ENCODE measurements at regions not wholly inside any gene's neighbourhood (a gene's known extent, or its start where the extent isn't known, plus 50 kb on each side); places are given as distances from the start of the nearest gene placed in this dataset.

DNA sequence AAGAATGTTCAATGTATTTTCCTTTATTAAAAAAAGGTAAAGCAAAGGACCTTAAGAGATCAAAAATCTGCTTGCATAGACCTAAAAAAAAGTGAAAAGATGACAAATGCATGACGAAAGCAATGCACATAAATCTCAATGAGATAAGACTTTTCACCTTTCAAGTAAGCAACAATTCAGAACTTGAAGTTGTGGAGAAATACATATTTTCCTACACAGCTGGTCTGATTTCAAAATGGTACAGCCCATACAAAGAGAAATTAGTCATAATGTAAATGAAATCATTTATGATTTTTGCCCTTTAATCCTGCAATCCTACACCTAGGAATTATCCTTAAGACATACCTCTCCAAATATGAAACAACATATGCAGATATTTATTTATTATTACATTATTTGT lies 568.0 kb downstream of the ANXA1 start:
- Histone ChIP-seq H3K9ac (no peak overlapping the region), H3K36me3 (replicated peaks in 1 of 2; ENCODE audit: control insufficient read depth in 1 of 2, insufficient read depth in 2 of 2, low read length in 1 of 2) (no peaks in the 10 kb centered on the region), H3K27me3 (ENCODE audit: insufficient read depth) (no peaks in the 10 kb centered on the region), H4K20me1 (ENCODE audit: insufficient read depth) (no peaks in the 10 kb centered on the region), H3K4me2 (no peak overlapping the region), H3K4me3 (ENCODE audit: low read depth in 2 of 2, low read length in 1 of 2) (no peak overlapping the region), H2AFZ (ENCODE audit: low read depth) (no peak overlapping the region), H3K79me2 (ENCODE audit: insufficient read depth) (no peaks in the 10 kb centered on the region), H3K9me2 (no peaks in the 10 kb centered on the region), H3K9me3 (no peaks in the 10 kb centered on the region), H3K27ac (ENCODE audit: low read depth in 2 of 2, low read length in 1 of 2) (no peak overlapping the region), H3K4me1 (ENCODE audit: control insufficient read depth in 1 of 2, insufficient read depth in 2 of 2, low read depth in 1 of 2, low read length in 1 of 2) (no peaks in the 10 kb centered on the region; a peak in 1 of 4 replicates), H3F3A (replicated peaks; ENCODE audit: insufficient read depth) (no peaks in the 10 kb centered on the region)
- no peak for TF ChIP-seq TAF1 (IDR thresholded peaks at IDR 0.05; ENCODE audit: borderline replicate concordance, low read depth, low read length)
- no peak for TF ChIP-seq MEF2A (IDR thresholded peaks at IDR 0.05; ENCODE audit: borderline replicate concordance, low read depth)
- no peak for TF ChIP-seq RCOR1 (IDR thresholded peaks at IDR 0.05; ENCODE audit: low read length)
- no peak for TF ChIP-seq EP300 (IDR thresholded peaks at IDR 0.05; ENCODE audit: borderline replicate concordance in 1 of 2, low read depth in 1 of 2, low read length in 1 of 2)
- TF ChIP-seq FOXM1 (IDR thresholded peaks at IDR 0.05; ENCODE audit: low read depth) = no peak
- TF ChIP-seq, protein P1, sequence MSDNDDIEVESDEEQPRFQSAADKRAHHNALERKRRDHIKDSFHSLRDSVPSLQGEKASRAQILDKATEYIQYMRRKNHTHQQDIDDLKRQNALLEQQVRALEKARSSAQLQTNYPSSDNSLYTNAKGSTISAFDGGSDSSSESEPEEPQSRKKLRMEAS (IDR thresholded peaks at IDR 0.05; ENCODE audit: low read depth) = no peak
- TF ChIP-seq, protein P2, sequence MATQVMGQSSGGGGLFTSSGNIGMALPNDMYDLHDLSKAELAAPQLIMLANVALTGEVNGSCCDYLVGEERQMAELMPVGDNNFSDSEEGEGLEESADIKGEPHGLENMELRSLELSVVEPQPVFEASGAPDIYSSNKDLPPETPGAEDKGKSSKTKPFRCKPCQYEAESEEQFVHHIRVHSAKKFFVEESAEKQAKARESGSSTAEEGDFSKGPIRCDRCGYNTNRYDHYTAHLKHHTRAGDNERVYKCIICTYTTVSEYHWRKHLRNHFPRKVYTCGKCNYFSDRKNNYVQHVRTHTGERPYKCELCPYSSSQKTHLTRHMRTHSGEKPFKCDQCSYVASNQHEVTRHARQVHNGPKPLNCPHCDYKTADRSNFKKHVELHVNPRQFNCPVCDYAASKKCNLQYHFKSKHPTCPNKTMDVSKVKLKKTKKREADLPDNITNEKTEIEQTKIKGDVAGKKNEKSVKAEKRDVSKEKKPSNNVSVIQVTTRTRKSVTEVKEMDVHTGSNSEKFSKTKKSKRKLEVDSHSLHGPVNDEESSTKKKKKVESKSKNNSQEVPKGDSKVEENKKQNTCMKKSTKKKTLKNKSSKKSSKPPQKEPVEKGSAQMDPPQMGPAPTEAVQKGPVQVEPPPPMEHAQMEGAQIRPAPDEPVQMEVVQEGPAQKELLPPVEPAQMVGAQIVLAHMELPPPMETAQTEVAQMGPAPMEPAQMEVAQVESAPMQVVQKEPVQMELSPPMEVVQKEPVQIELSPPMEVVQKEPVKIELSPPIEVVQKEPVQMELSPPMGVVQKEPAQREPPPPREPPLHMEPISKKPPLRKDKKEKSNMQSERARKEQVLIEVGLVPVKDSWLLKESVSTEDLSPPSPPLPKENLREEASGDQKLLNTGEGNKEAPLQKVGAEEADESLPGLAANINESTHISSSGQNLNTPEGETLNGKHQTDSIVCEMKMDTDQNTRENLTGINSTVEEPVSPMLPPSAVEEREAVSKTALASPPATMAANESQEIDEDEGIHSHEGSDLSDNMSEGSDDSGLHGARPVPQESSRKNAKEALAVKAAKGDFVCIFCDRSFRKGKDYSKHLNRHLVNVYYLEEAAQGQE (IDR thresholded peaks at IDR 0.05; ENCODE audit: low read depth, low read length) = no peak
- no peak for TF ChIP-seq EZH2phosphoT487 (IDR thresholded peaks at IDR 0.05; ENCODE audit: borderline replicate concordance, low read depth)
- whole genome bisulfite sequencing (ENCODE audit: low lambda C conversion rate) = 13% methylated on average over 1 of the region's 1 CpG
- POLR2A ChIA-PET = no interaction called here
- no peak for DNase-seq
- CTCF ChIA-PET = interaction anchor here (0.6 to 1.2 kb wide), 2 partner anchors 11 to 1354 kb away, joined by 3 to 4 read pairs; no protein-coding TSS in a partner anchor

DNA sequence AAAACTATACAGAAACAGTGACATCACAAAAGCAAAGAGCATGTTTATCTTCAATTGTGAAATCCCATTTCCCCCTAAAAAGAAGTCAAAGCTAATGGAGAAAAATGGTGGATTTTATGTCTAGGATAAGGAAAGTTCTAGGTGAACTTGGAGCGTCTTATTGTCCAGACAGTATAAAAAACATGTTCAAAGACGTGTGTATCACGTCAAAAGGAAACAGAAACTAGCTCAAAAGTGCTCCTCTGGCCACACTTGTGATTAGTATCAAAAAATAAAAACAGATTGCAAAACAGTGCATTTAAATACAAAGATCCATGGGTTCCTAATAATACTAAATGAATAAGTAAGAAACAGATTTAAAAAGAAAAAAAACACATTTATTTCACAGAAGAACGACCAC lies 568.9 kb downstream of the ANXA1 start:
- Histone ChIP-seq H3K4me3 (ENCODE audit: low read depth in 2 of 2, low read length in 1 of 2) (no peak overlapping the region), H3K9ac (no peak overlapping the region), H2AFZ (ENCODE audit: low read depth) (no peak overlapping the region), H3F3A (replicated peaks; ENCODE audit: insufficient read depth) (no peaks in the 10 kb centered on the region), H3K4me2 (no peak overlapping the region), H4K20me1 (ENCODE audit: insufficient read depth) (no peaks in the 10 kb centered on the region), H3K4me1 (ENCODE audit: control insufficient read depth in 1 of 2, insufficient read depth in 2 of 2, low read depth in 1 of 2, low read length in 1 of 2) (no peaks in the 10 kb centered on the region; a peak in 1 of 4 replicates), H3K27me3 (ENCODE audit: insufficient read depth) (no peaks in the 10 kb centered on the region), H3K9me2 (no peaks in the 10 kb centered on the region), H3K27ac (ENCODE audit: low read depth in 2 of 2, low read length in 1 of 2) (no peak overlapping the region), H3K79me2 (ENCODE audit: insufficient read depth) (no peaks in the 10 kb centered on the region), H3K9me3 (no peaks in the 10 kb centered on the region), H3K36me3 (replicated peaks in 1 of 2; ENCODE audit: control insufficient read depth in 1 of 2, insufficient read depth in 2 of 2, low read length in 1 of 2) (no peaks in the 10 kb centered on the region)
- no peak for DNase-seq
- 16% methylated on average over 4 of the region's 4 CpGs for WGBS (ENCODE audit: low lambda C conversion rate)
- CTCF ChIA-PET = interaction anchor here (0.9 kb wide), 1 partner anchor 11 kb away, joined by 3 read pairs; no protein-coding TSS in a partner anchor
- POLR2A ChIA-PET = no interaction called here
- TF ChIP-seq, protein P3, sequence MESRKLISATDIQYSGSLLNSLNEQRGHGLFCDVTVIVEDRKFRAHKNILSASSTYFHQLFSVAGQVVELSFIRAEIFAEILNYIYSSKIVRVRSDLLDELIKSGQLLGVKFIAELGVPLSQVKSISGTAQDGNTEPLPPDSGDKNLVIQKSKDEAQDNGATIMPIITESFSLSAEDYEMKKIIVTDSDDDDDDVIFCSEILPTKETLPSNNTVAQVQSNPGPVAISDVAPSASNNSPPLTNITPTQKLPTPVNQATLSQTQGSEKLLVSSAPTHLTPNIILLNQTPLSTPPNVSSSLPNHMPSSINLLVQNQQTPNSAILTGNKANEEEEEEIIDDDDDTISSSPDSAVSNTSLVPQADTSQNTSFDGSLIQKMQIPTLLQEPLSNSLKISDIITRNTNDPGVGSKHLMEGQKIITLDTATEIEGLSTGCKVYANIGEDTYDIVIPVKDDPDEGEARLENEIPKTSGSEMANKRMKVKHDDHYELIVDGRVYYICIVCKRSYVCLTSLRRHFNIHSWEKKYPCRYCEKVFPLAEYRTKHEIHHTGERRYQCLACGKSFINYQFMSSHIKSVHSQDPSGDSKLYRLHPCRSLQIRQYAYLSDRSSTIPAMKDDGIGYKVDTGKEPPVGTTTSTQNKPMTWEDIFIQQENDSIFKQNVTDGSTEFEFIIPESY (IDR thresholded peaks at IDR 0.05; ENCODE audit: borderline replicate concordance, low read depth) = no peak
- TF ChIP-seq, protein P4, sequence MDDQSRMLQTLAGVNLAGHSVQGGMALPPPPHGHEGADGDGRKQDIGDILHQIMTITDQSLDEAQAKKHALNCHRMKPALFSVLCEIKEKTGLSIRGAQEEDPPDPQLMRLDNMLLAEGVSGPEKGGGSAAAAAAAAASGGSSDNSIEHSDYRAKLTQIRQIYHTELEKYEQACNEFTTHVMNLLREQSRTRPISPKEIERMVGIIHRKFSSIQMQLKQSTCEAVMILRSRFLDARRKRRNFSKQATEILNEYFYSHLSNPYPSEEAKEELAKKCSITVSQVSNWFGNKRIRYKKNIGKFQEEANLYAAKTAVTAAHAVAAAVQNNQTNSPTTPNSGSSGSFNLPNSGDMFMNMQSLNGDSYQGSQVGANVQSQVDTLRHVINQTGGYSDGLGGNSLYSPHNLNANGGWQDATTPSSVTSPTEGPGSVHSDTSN (IDR thresholded peaks at IDR 0.05) = no peak
- TF ChIP-seq GABPA (IDR thresholded peaks at IDR 0.05; ENCODE audit: low read depth) = no peak
- TF ChIP-seq, protein P2 (IDR thresholded peaks at IDR 0.05; ENCODE audit: low read depth, low read length) = no peak
- TF ChIP-seq TCF12 (IDR thresholded peaks at IDR 0.05) = no peak
- no peak for TF ChIP-seq SMC3 (IDR thresholded peaks at IDR 0.05; ENCODE audit: low read depth, low read length)
- TF ChIP-seq, protein P5, sequence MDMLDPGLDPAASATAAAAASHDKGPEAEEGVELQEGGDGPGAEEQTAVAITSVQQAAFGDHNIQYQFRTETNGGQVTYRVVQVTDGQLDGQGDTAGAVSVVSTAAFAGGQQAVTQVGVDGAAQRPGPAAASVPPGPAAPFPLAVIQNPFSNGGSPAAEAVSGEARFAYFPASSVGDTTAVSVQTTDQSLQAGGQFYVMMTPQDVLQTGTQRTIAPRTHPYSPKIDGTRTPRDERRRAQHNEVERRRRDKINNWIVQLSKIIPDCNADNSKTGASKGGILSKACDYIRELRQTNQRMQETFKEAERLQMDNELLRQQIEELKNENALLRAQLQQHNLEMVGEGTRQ (IDR thresholded peaks at IDR 0.05; ENCODE audit: borderline replicate concordance, low read depth, low read length) = no peak
- no peak for TF ChIP-seq TAF1 (IDR thresholded peaks at IDR 0.05; ENCODE audit: borderline replicate concordance, low read depth, low read length)
- TF ChIP-seq GATA2 (CRISPR knock-in tag; IDR thresholded peaks at IDR 0.05) = no peak

Data from SK-N-SH (cell line).